Psoas muscle (tissue), 7 donors: ENCODE measurements at regions not wholly inside any gene's neighbourhood (a gene's known extent, or its start where the extent isn't known, plus 50 kb on each side); places are given as distances from the start of the nearest gene placed in this dataset.

Experiments
- ATAC-seq, 4 donors: fragments of 200-7000 bp; cut with Tn5 transposase; one replicate each; pipeline ENCODE4 v1.9.1; 2020; ENCODE audit warnings: moderate library complexity in 3 of 4, mild to moderate bottlenecking in 2 of 4
- DNase-seq, 2 donors: peaks; one replicate each; pipeline ENCODE4 v3.0.0-alpha.2; 2020
- H3K27ac ChIP-seq: fragments of 200-600 bp; one replicate; pipeline ENCODE4 v1.8.0; 2022
- H3K27me3 ChIP-seq, 3 donors: fragments of 200-600 bp in 1 of 3; one replicate each; pipeline versions ENCODE4 v1.6.1 to v1.8.0; 2013 to 2022; ENCODE audit warnings: low read length in 2 of 3, mild to moderate bottlenecking in 2 of 3, moderate library complexity in 1 of 3; ENCODE audit not compliant: insufficient read depth in 3 of 3
- H3K36me3 ChIP-seq, 2 donors: fragments of 200-600 bp in 1 of 2; one replicate each; pipeline versions ENCODE4 v1.6.1 to v1.8.0; 2013 to 2022; ENCODE audit warnings: low read depth in 1 of 2, mild to moderate bottlenecking in 1 of 2, moderate library complexity in 1 of 2; ENCODE audit not compliant: insufficient read depth in 1 of 2
- H3K4me1 ChIP-seq: fragments of 200-600 bp; one replicate; pipeline ENCODE4 v1.8.0; 2022
- H3K4me3 ChIP-seq: fragments of 200-600 bp; one replicate; pipeline ENCODE4 v1.8.0; 2022; ENCODE audit warnings: mild to moderate bottlenecking
- H3K9me3 ChIP-seq: fragments of 200-600 bp; one replicate; pipeline ENCODE4 v1.8.0; 2022
- whole genome bisulfite sequencing, 3 donors: extraction: QIAGEN DNeasy Blood & Tissue Kit; methylation state at CpG; one replicate each; pipeline versions ENCODE4 v1.1.6 to v1.1.7; 2013; 5-methylcytosine and 5-hydroxymethylcytosine counted together
- intact Hi-C, 2 donors: fragments of 100-400 bp; cut with DNase I; formaldehyde crosslinking; loops; one replicate each; pipeline versions ENCODE4 v1.11.0 to v1.14.2; 2022
- TF ChIP-seq, protein P1 (sequence below): fragments of 200-600 bp; IDR thresholded peaks from one replicate; pipeline ENCODE4 v1.8.0; 2022; ENCODE audit warnings: antibody characterized with exemption
- donor health status: healthy with polysubstance abuse.
- donor health status: DM: no; HTN: no; CAD: no; lungs with moderate emphysema.
- donor health status: Bipolar disorder and iron deficiency.
- donor health status: healthy.
- donor health status: DM: yes; HTN: yes; CAD: no.
- donor health status: DM: no; HTN: no; CAD: no.
- donor health status: DM: yes; HTN: yes; CAD: no.

DNA sequence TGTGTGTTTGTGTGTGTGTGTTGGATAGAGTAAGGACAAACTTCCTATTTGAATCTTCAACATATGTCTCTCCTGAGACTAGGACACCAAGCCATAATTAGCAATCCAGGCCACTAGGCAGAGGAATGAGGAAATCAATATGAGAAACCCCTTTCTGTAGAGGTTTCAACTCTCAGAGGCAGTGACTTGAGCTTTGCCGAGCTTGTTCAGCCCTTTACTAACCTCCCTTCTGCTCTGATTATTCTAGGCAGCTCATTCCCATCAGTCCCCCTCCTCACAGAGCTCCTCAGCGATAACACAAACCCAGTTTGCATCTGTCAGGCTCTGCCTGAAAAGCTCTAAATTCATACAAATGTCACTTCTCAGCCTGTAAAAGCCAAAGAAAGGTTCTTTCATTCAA is 1030.3 kb downstream of the CDH8 start:
- no peaks in the 10 kb centered on the region for H3K9me3 ChIP-seq
- no peaks in the 10 kb centered on the region for H3K27me3 ChIP-seq
- H3K36me3 ChIP-seq: no peaks in the 10 kb centered on the region
- TF ChIP-seq, protein P1, sequence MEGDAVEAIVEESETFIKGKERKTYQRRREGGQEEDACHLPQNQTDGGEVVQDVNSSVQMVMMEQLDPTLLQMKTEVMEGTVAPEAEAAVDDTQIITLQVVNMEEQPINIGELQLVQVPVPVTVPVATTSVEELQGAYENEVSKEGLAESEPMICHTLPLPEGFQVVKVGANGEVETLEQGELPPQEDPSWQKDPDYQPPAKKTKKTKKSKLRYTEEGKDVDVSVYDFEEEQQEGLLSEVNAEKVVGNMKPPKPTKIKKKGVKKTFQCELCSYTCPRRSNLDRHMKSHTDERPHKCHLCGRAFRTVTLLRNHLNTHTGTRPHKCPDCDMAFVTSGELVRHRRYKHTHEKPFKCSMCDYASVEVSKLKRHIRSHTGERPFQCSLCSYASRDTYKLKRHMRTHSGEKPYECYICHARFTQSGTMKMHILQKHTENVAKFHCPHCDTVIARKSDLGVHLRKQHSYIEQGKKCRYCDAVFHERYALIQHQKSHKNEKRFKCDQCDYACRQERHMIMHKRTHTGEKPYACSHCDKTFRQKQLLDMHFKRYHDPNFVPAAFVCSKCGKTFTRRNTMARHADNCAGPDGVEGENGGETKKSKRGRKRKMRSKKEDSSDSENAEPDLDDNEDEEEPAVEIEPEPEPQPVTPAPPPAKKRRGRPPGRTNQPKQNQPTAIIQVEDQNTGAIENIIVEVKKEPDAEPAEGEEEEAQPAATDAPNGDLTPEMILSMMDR: no peak
- ATAC-seq: no peak
- H3K27ac ChIP-seq: no peak overlapping the region
- intact Hi-C loops: no loop called here
- DNase-seq: no peak
- WGBS, 3 donors: 43 to 56% (median 46%) methylated on average over 2 of the region's 2 CpGs
- H3K4me3 ChIP-seq: no peak overlapping the region
- H3K4me1 ChIP-seq: no peaks in the 10 kb centered on the region

- DNase-seq: no peak
- no peak for ATAC-seq
- H3K4me3 ChIP-seq: no peak overlapping the region
- H3K36me3 ChIP-seq: no peaks in the 10 kb centered on the region
- no peaks in the 10 kb centered on the region for H3K4me1 ChIP-seq
- intact Hi-C loops: no loop called here
- no peak overlapping the region for H3K27ac ChIP-seq
- H3K9me3 ChIP-seq: no peaks in the 10 kb centered on the region
- H3K27me3 ChIP-seq: no peaks in the 10 kb centered on the region
- TF ChIP-seq, protein P1: no peak
- WGBS, 3 donors: 41 to 47% (median 45%) methylated on average over 4 of the region's 4 CpGs
Observed at GRCh38 chr16:61002479-61003204, 1033.6 kb downstream of the CDH8 start.

- intact Hi-C loops: no loop called here
- DNase-seq (no peak), ATAC-seq (no peak)
- TF ChIP-seq, protein P1: no peak
- Histone ChIP-seq H3K27ac (no peak overlapping the region), H3K27me3 (no peaks in the 10 kb centered on the region), H3K9me3 (no peaks in the 10 kb centered on the region), H3K36me3 (no peaks in the 10 kb centered on the region), H3K4me1 (no peaks in the 10 kb centered on the region), H3K4me3 (no peak overlapping the region)
Observed at GRCh38 chr16:60991886-60992285, 1044.4 kb downstream of the CDH8 start.

GRCh38 chr16:60989592-60989991 is 1046.6 kb downstream of the CDH8 start:
- Histone ChIP-seq H3K4me1 (no peaks in the 10 kb centered on the region), H3K27ac (no peak overlapping the region), H3K9me3 (no peaks in the 10 kb centered on the region), H3K27me3 (no peaks in the 10 kb centered on the region), H3K4me3 (no peak overlapping the region), H3K36me3 (no peaks in the 10 kb centered on the region)
- intact Hi-C loops: no loop called here
- TF ChIP-seq, protein P1: no peak
- DNase-seq (no peak), ATAC-seq (no peak)
- 68 to 80% (median 71%) methylated on average over 5 of the region's 5 CpGs for WGBS, 3 donors

GRCh38 chr16:60979119-60979518 is 1057.1 kb downstream of the CDH8 start:
- Histone ChIP-seq H3K4me3 (no peak overlapping the region), H3K9me3 (no peaks in the 10 kb centered on the region), H3K27ac (no peak overlapping the region), H3K27me3 (no peaks in the 10 kb centered on the region), H3K36me3 (no peaks in the 10 kb centered on the region), H3K4me1 (no peaks in the 10 kb centered on the region)
- ATAC-seq (no peak), DNase-seq (no peak)
- TF ChIP-seq, protein P1: no peak
- 53 to 92% (median 67%) methylated on average over 2 of the region's 2 CpGs for WGBS, 3 donors
- intact Hi-C loops: no loop called here
